GM21619 (cell line): ENCODE measurements at regions not wholly inside any gene's neighbourhood (a gene's known extent, or its start where the extent isn't known, plus 50 kb on each side); places are given as distances from the start of the nearest gene placed in this dataset.

Source experiments
- ATAC-seq: cut with Tn5 transposase; IDR thresholded peaks from one replicate; pipeline ENCODE4 v1.9.1; 2021; ENCODE audit not compliant: unreplicated experiment

GRCh38 chr1:56017336-56017735, 562.0 kb downstream of the PLPP3 start:
- ATAC-seq, result no peak

GRCh38 chr1:56003846-56004245, 575.5 kb downstream of the PLPP3 start:
- ATAC-seq, result no peak

GRCh38 chr1:56002231-56002630, 577.1 kb downstream of the PLPP3 start:
- no peak for ATAC-seq

GRCh38 chr1:56000424-56000823, 578.9 kb downstream of the PLPP3 start:
- no peak for ATAC-seq

GRCh38 chr1:55997536-55997935, 581.8 kb downstream of the PLPP3 start:
- no peak for ATAC-seq

GRCh38 chr1:55993646-55994318, 585.6 kb downstream of the PLPP3 start:
- no peak for ATAC-seq

GRCh38 chr1:55990007-55990406, 589.4 kb downstream of the PLPP3 start:
- ATAC-seq, result no peak

GRCh38 chr1:55988963-55989452, 590.4 kb downstream of the PLPP3 start:
- no peak for ATAC-seq

- ATAC-seq, result no peak
Measured at GRCh38 chr1:55987491-55988249, 591.7 kb downstream of the PLPP3 start.

GRCh38 chr1:55986003-55986402, 593.4 kb downstream of the PLPP3 start:
- no peak for ATAC-seq

- no peak for ATAC-seq
Measured at GRCh38 chr1:55981010-55981650, 598.2 kb downstream of the PLPP3 start.

GRCh38 chr1:55980582-55980981, 598.8 kb downstream of the PLPP3 start:
- no peak for ATAC-seq

- ATAC-seq, result no peak
Measured at GRCh38 chr1:55974714-55975441, 604.5 kb downstream of the PLPP3 start.

- no peak for ATAC-seq
Measured at GRCh38 chr1:55970526-55971110, 608.7 kb downstream of the PLPP3 start.

GRCh38 chr1:55969322-55969721, 610.0 kb downstream of the PLPP3 start:
- ATAC-seq, result no peak

GRCh38 chr1:55968661-55969060, 610.7 kb downstream of the PLPP3 start:
- ATAC-seq, result no peak

- no peak for ATAC-seq
Measured at GRCh38 chr1:55965981-55966461, 613.3 kb downstream of the PLPP3 start.

- no peak for ATAC-seq
Measured at GRCh38 chr1:55962472-55962871, 616.9 kb downstream of the PLPP3 start.

GRCh38 chr1:55959136-55959548, 620.2 kb downstream of the PLPP3 start:
- ATAC-seq, result no peak

GRCh38 chr1:55958498-55958897, 620.9 kb downstream of the PLPP3 start:
- ATAC-seq, result no peak

- ATAC-seq, result no peak
Measured at GRCh38 chr1:55957276-55957675, 622.1 kb downstream of the PLPP3 start.
